ENCODE measurements at regions not wholly inside any gene's neighbourhood (a gene's known extent, or its start where the extent isn't known, plus 50 kb on each side); places are given as distances from the start of the nearest gene placed in this dataset.

DNA sequence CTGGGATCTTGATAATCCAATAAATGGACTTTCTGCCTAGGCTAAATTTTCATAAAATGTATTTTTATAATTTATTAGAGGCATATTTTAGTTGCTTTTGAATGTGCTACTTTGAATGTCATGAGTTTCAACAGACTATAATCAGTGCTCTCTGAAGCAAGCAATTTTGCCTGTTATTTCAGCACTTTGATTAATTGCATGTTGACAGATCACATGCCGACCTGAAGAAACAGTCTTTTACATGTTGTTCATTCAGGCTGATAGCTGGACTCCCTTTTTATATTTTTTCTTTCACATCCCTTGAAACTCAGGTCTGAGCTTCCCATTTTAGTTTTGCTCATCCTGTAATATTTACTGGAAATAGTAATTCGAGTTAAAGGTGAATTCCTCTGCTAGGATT is 341.0 kb downstream of the NAP1L3 start:
- no peak overlapping the region for H3K4me3 Mint-ChIP-seq (ENCODE audit: unreplicated experiment)
- no peaks in the 10 kb centered on the region for H3K4me1 Mint-ChIP-seq (ENCODE audit: low read depth, unreplicated experiment)
- no peaks in the 10 kb centered on the region for H3K27me3 ChIP-seq (replicated peaks; ENCODE audit: control insufficient read depth, insufficient read depth, low read length)
- no peaks in the 10 kb centered on the region for H3K4me1 ChIP-seq
- CTCF ChIA-PET = no interaction called here
- H3K9me3 Mint-ChIP-seq (ENCODE audit: unreplicated experiment) = no peaks in the 10 kb centered on the region
- BruUV-seq (replicated peaks) = no TSS peak
- no peaks in the 10 kb centered on the region for H3K36me3 Mint-ChIP-seq (ENCODE audit: insufficient read depth, unreplicated experiment)
- DNase-seq = no peak
- no peaks in the 10 kb centered on the region for H3K36me3 ChIP-seq (ENCODE audit: control insufficient read depth, insufficient read depth, low read length)
- no peak overlapping the region for H3K27ac Mint-ChIP-seq (ENCODE audit: unreplicated experiment)
- intact Hi-C loops (cut with micrococcal nuclease; ENCODE audit: unreplicated experiment) = no loop called here
- no peaks in the 10 kb centered on the region for H3K9me3 ChIP-seq
- POLR2A ChIA-PET = no interaction called here
- H3K4me3 ChIP-seq (ENCODE audit: low read depth, low read length) = no peak overlapping the region
- no peak for TF ChIP-seq CTCF (IDR thresholded peaks at IDR 0.05; ENCODE audit: insufficient read depth in 1 of 2, low read depth in 1 of 2, low read length in 1 of 2, severe bottlenecking in 1 of 2, unreplicated experiment in 1 of 2)
- H3K27me3 Mint-ChIP-seq (ENCODE audit: insufficient read depth, unreplicated experiment) = no peaks in the 10 kb centered on the region

- BruUV-seq (replicated peaks) = no TSS peak
- Mint-ChIP-seq H3K27ac (ENCODE audit: unreplicated experiment) (no peak overlapping the region), H3K36me3 (ENCODE audit: insufficient read depth, unreplicated experiment) (no peaks in the 10 kb centered on the region), H3K27me3 (ENCODE audit: insufficient read depth, unreplicated experiment) (no peaks in the 10 kb centered on the region), H3K9me3 (ENCODE audit: unreplicated experiment) (no peaks in the 10 kb centered on the region), H3K4me1 (ENCODE audit: low read depth, unreplicated experiment) (no peaks in the 10 kb centered on the region), H3K4me3 (ENCODE audit: unreplicated experiment) (no peak overlapping the region)
- Histone ChIP-seq H3K4me1 (no peaks in the 10 kb centered on the region), H3K4me3 (ENCODE audit: low read depth, low read length) (no peak overlapping the region), H3K9me3 (no peaks in the 10 kb centered on the region), H3K27me3 (replicated peaks; ENCODE audit: control insufficient read depth, insufficient read depth, low read length) (no peaks in the 10 kb centered on the region), H3K36me3 (ENCODE audit: control insufficient read depth, insufficient read depth, low read length) (no peaks in the 10 kb centered on the region)
- POLR2A ChIA-PET = no interaction called here
- no peak for TF ChIP-seq CTCF (IDR thresholded peaks at IDR 0.05; ENCODE audit: insufficient read depth in 1 of 2, low read depth in 1 of 2, low read length in 1 of 2, severe bottlenecking in 1 of 2, unreplicated experiment in 1 of 2)
- intact Hi-C loops (cut with micrococcal nuclease; ENCODE audit: unreplicated experiment) = no loop called here
- CTCF ChIA-PET = no interaction called here
- DNase-seq = no peak
These were observed 351.3 kb downstream of the NAP1L3 start for GRCh38 chrX:93322110-93322509.

DNA sequence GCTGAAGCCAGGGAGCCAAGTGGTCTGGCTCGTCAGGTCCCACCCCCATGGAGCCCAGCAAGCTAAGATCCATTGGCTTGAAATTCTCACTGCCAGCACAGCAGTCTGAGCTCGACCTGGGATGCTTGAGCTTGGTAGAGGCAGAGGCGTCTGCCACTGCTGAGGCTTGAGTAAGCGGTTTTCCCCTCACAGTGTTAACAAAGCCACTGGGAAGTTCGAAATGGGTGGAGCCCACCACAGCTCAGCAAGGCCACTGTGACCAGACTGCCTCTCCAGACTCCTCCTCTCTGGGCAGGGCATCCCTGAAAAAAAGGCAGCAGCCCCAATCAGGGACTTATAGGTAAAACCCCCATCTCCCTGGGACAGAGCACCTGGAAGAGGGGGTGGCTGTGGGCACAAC is 353.8 kb downstream of the NAP1L3 start:
- Mint-ChIP-seq H3K27ac (ENCODE audit: unreplicated experiment) (no peak overlapping the region), H3K27me3 (ENCODE audit: insufficient read depth, unreplicated experiment) (no peaks in the 10 kb centered on the region), H3K36me3 (ENCODE audit: insufficient read depth, unreplicated experiment) (no peaks in the 10 kb centered on the region), H3K4me3 (ENCODE audit: unreplicated experiment) (no peak overlapping the region), H3K4me1 (ENCODE audit: low read depth, unreplicated experiment) (no peaks in the 10 kb centered on the region), H3K9me3 (ENCODE audit: unreplicated experiment) (no peaks in the 10 kb centered on the region)
- intact Hi-C loops (cut with micrococcal nuclease; ENCODE audit: unreplicated experiment) = no loop called here
- CTCF ChIA-PET = no interaction called here
- no peaks in the 10 kb centered on the region for H3K9me3 ChIP-seq
- POLR2A ChIA-PET = no interaction called here
- no peak for DNase-seq
- no peaks in the 10 kb centered on the region for H3K36me3 ChIP-seq (ENCODE audit: control insufficient read depth, insufficient read depth, low read length)
- H3K27me3 ChIP-seq (replicated peaks; ENCODE audit: control insufficient read depth, insufficient read depth, low read length) = no peaks in the 10 kb centered on the region
- H3K4me3 ChIP-seq (ENCODE audit: low read depth, low read length) = no peak overlapping the region
- TF ChIP-seq CTCF (IDR thresholded peaks at IDR 0.05; ENCODE audit: insufficient read depth in 1 of 2, low read depth in 1 of 2, low read length in 1 of 2, severe bottlenecking in 1 of 2, unreplicated experiment in 1 of 2) = no peak
- no TSS peak for BruUV-seq (replicated peaks)
- no peaks in the 10 kb centered on the region for H3K4me1 ChIP-seq
